ENCODE measurements at regions not wholly inside any gene's neighbourhood (a gene's known extent, or its start where the extent isn't known, plus 50 kb on each side); places are given as distances from the start of the nearest gene placed in this dataset.

DNA sequence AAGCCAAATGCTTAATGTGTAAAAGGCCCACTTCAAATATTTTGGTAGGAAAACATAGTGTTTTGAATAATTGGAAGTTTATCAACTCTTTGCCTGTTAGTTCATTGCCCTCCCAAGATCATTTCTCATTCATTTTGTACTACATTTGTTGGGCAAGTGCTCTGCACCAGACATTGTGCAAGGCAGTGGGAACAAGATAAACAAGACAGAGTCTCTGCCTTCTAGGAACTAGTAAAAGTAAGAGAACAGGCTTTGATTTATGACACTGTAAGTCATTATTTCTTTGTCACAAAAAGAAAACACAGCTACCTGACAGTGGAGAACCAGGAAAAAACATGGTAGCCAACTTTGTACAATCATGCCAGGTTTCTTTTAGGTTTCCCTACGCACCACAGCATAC is 63.7 kb upstream of the PAM start:
- TF ChIP-seq, protein P1, sequence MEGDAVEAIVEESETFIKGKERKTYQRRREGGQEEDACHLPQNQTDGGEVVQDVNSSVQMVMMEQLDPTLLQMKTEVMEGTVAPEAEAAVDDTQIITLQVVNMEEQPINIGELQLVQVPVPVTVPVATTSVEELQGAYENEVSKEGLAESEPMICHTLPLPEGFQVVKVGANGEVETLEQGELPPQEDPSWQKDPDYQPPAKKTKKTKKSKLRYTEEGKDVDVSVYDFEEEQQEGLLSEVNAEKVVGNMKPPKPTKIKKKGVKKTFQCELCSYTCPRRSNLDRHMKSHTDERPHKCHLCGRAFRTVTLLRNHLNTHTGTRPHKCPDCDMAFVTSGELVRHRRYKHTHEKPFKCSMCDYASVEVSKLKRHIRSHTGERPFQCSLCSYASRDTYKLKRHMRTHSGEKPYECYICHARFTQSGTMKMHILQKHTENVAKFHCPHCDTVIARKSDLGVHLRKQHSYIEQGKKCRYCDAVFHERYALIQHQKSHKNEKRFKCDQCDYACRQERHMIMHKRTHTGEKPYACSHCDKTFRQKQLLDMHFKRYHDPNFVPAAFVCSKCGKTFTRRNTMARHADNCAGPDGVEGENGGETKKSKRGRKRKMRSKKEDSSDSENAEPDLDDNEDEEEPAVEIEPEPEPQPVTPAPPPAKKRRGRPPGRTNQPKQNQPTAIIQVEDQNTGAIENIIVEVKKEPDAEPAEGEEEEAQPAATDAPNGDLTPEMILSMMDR (conservative IDR thresholded peaks at IDR 0.05; ENCODE audit: low read depth in 2 of 2): no peak
- TF ChIP-seq EZH2 (IDR thresholded peaks at IDR 0.05; ENCODE audit: low read depth, unreplicated experiment) (no peak), POLR2AphosphoS5 (IDR thresholded peaks at IDR 0.05; ENCODE audit: low read depth) (no peak)
- TF ChIP-seq, protein P2, sequence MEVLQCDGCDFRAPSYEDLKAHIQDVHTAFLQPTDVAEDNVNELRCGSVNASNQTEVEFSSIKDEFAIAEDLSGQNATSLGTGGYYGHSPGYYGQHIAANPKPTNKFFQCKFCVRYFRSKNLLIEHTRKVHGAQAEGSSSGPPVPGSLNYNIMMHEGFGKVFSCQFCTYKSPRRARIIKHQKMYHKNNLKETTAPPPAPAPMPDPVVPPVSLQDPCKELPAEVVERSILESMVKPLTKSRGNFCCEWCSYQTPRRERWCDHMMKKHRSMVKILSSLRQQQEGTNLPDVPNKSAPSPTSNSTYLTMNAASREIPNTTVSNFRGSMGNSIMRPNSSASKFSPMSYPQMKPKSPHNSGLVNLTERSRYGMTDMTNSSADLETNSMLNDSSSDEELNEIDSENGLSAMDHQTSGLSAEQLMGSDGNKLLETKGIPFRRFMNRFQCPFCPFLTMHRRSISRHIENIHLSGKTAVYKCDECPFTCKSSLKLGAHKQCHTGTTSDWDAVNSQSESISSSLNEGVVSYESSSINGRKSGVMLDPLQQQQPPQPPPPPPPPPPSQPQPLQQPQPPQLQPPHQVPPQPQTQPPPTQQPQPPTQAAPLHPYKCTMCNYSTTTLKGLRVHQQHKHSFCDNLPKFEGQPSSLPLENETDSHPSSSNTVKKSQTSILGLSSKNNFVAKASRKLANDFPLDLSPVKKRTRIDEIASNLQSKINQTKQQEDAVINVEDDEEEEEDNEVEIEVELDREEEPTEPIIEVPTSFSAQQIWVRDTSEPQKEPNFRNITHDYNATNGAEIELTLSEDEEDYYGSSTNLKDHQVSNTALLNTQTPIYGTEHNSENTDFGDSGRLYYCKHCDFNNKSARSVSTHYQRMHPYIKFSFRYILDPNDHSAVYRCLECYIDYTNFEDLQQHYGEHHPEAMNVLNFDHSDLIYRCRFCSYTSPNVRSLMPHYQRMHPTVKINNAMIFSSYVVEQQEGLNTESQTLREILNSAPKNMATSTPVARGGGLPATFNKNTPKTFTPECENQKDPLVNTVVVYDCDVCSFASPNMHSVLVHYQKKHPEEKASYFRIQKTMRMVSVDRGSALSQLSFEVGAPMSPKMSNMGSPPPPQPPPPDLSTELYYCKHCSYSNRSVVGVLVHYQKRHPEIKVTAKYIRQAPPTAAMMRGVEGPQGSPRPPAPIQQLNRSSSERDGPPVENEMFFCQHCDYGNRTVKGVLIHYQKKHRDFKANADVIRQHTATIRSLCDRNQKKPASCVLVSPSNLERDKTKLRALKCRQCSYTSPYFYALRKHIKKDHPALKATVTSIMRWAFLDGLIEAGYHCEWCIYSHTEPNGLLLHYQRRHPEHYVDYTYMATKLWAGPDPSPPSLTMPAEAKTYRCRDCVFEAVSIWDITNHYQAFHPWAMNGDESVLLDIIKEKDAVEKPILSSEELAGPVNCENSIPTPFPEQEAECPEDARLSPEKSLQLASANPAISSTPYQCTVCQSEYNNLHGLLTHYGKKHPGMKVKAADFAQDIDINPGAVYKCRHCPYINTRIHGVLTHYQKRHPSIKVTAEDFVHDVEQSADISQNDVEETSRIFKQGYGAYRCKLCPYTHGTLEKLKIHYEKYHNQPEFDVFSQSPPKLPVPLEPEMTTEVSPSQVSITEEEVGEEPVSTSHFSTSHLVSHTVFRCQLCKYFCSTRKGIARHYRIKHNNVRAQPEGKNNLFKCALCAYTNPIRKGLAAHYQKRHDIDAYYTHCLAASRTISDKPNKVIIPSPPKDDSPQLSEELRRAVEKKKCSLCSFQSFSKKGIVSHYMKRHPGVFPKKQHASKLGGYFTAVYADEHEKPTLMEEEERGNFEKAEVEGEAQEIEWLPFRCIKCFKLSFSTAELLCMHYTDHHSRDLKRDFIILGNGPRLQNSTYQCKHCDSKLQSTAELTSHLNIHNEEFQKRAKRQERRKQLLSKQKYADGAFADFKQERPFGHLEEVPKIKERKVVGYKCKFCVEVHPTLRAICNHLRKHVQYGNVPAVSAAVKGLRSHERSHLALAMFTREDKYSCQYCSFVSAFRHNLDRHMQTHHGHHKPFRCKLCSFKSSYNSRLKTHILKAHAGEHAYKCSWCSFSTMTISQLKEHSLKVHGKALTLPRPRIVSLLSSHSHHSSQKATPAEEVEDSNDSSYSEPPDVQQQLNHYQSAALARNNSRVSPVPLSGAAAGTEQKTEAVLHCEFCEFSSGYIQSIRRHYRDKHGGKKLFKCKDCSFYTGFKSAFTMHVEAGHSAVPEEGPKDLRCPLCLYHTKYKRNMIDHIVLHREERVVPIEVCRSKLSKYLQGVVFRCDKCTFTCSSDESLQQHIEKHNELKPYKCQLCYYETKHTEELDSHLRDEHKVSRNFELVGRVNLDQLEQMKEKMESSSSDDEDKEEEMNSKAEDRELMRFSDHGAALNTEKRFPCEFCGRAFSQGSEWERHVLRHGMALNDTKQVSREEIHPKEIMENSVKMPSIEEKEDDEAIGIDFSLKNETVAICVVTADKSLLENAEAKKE (CRISPR knock-in tag; IDR thresholded peaks at IDR 0.05): no peak
